GM13976 (cell line): ENCODE measurements at regions not wholly inside any gene's neighbourhood (a gene's known extent, or its start where the extent isn't known, plus 50 kb on each side); places are given as distances from the start of the nearest gene placed in this dataset.
"Not testable (repeated sequence)": the region's sequence is repeated elsewhere in the genome, so short reads cannot be mapped to it uniquely, and the experiment has no call there.

Experiments used
- DNase-seq: peaks from one replicate; pipeline ENCODE4 v3.0.0; 2012; ENCODE audit warnings: low spot score
- CTCF ChIP-seq: IDR thresholded peaks from 2 replicates; pipeline ENCODE4 v1.5.1; 2012; ENCODE audit warnings: borderline replicate concordance, mild to moderate bottlenecking; ENCODE audit not compliant: insufficient read depth; ENCODE audit errors: extremely low read depth, missing control alignments, control extremely low read depth
- in situ Hi-C: fragments of 300-500 bp; cut with MboI; formaldehyde crosslinking; loops from one replicate; pipeline ENCODE4 v1.12.0; 2022; ENCODE audit warnings: low sequenced_read_pairs, mixed read lengths, inconsistent platforms; ENCODE audit not compliant: unreplicated experiment

DNA sequence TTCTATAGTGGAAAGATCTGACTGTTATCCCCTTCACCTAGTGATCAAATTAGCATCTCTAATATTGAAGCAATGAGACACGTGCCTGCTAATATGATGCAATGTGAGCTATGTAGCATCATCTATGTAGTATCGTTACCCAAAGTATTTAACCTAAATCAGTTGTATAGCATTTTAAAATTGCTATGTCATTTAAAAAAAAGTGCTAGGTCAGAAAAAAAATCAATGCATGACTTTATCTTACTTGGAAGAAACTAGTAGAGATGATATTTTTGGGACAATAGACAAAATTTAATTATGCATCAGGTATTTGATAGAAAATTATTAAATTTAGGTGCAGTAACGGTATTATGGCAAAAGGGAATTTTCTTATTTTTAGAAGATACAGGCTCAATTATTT is 157.3 kb downstream of the CCDC71L start:
- in situ Hi-C loops, result no loop called here
- no peak for TF ChIP-seq CTCF
- no peak for DNase-seq

DNA sequence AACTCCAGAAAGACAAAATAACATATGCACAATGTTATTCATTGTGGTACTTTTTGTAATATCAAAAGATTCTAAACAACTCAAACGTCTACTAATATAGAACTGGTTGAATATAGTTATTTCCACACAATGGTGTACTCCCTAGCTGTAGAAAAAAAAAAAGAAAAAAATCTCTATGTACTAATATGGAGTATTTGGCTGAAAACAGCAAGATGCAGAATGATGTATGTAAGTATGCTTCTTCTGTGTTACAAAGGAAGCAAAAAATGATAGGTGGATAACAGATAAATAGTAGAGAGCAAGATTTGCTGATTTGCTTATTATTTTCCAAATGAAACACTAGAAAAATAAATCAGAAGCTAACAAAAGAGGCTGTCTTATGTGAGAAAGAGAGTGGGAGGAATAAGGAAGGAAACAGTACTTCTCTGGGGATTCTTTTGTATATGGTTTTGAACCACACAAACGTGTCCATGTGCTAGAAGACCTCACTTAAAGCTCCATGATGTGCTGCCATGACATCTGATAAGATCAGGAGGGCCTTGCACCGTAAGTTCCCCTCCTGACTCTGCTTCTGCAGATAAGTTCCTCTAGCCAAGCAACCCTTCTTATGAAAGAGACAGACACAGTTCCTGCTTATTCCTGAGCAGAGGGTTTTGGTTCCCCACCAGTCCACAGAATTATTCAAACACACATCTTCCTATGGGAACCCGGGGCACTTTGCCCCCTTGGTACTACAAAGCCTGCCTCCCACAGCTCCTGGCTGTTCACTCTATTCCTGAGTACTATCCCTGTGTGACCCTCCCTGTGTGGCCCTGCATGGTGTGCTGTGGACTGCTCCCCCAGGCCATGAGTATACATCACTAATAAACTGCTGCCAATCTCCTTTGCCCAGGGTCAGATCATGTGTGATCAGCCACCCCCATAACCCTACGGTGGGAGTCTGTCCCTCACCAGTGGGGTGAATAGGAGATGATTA is 159.1 kb downstream of the CCDC71L start:
- DNase-seq, result no peak
- no peak for TF ChIP-seq CTCF
- in situ Hi-C loops, result no loop called here

DNA sequence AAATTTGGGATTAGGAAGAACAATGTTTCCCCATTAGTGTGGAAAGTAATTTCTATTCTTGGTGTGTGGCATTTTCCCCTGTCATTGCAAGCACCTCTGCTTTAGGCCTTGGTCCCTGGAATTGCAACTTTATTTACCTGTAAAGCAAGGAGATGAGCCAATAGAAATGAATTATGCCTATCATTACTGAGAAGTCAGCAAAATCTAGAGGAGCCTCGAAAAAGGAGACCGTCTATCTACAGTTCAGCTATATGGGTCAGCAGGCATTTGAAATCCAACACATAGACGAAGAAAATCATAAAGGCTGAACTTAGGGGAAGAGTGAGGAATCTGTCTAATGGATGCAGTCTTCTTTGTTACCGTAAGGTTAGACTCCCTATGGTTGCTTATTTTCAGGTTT is 161.1 kb downstream of the CCDC71L start:
- in situ Hi-C loops, result no loop called here
- no peak for DNase-seq
- no peak for TF ChIP-seq CTCF

GRCh38 chr7:106498005-106498404 is 163.0 kb downstream of the CCDC71L start:
- DNase-seq, in situ Hi-C loops: not testable (repeated sequence)

DNA sequence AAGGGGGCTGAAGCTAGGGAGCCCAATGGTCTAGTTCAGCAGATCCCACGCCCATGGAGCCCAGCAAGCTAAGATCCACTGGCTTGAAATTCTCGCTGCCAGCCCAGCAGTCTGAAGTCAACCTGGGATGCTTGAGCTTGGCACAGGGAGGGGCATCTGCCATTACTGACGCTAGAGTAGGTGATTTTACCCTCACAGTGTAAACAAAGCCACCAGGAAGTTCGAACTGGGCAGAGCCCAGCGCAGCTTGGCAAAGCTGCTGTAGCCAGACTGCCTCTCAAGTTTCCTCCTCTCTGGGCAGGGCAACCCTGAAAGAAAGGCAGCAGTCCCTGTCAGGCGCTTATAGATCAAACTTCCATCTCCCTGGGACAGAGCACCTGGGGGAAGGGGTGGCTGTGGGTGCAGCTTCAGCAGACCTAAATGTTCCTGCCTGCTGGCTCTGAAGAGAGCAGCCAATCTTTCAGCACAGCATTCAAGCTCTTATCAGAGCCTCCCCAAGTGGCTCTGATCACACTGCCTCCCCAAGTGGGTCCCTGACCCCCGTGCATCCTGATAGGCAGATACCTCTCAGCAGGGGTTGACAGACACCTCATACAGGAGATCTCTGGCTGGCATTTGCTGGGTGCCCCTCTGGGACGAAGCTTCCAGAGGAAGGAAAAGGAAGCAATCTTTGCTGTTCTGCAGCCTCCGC is 167.8 kb downstream of the CCDC71L start:
- in situ Hi-C loops, result no loop called here
- TF ChIP-seq CTCF, result no peak
- DNase-seq, result no peak

GRCh38 chr7:106488465-106488864 is 172.5 kb downstream of the CCDC71L start:
- TF ChIP-seq CTCF, result no peak
- DNase-seq, result no peak
- in situ Hi-C loops, result no loop called here

GRCh38 chr7:106487892-106488291 is 173.1 kb downstream of the CCDC71L start:
- in situ Hi-C loops, result no loop called here
- no peak for TF ChIP-seq CTCF
- DNase-seq, result no peak
